ENCODE measurements at regions not wholly inside any gene's neighbourhood (a gene's known extent, or its start where the extent isn't known, plus 50 kb on each side); places are given as distances from the start of the nearest gene placed in this dataset.
A peak's percentile ranks its signal among the peaks of the same experiment; 100 is the strongest.

- Histone ChIP-seq H3K27ac (no peak overlapping the region), H3K4me3 (no peak overlapping the region), H3K27me3 (no peaks in the 10 kb centered on the region), H3K9me3 (peaks cover 0 to 4% (median 0%) of the 10 kb centered on the region in 3 donors), H3K36me3 (no peaks in the 10 kb centered on the region), H3K4me1 (peaks cover 0 to 22% (median 11%) of the 10 kb centered on the region in 4 donors)
- no peak for TF ChIP-seq CTCF (IDR thresholded peaks at IDR 0.05)
- intact Hi-C loops (cut with DNase I; ENCODE audit: low total_unique reads): no loop called here
- DNase-seq: no peak
Observed at GRCh38 chr2:38497670-38498037, 105.1 kb downstream of the HNRNPLL start.

- TF ChIP-seq CTCF (IDR thresholded peaks at IDR 0.05): no peak
- Histone ChIP-seq H3K4me1 (peaks cover 0 to 22% (median 11%) of the 10 kb centered on the region in 4 donors), H3K4me3 (no peak overlapping the region), H3K27ac (no peak overlapping the region), H3K36me3 (no peaks in the 10 kb centered on the region), H3K9me3 (peaks cover 0 to 3% (median 0%) of the 10 kb centered on the region in 3 donors), H3K27me3 (no peaks in the 10 kb centered on the region)
- intact Hi-C loops (cut with DNase I; ENCODE audit: low total_unique reads): no loop called here
- peak in 1 of 2 donors; percentile 64 for DNase-seq
Observed at GRCh38 chr2:38496927-38497669, 105.6 kb downstream of the HNRNPLL start.

GRCh38 chr2:38495880-38496279 is 106.8 kb downstream of the HNRNPLL start:
- Histone ChIP-seq H3K27ac (no peak overlapping the region), H3K4me1 (peaks cover 0 to 22% (median 11%) of the 10 kb centered on the region in 4 donors), H3K9me3 (no peaks in the 10 kb centered on the region), H3K4me3 (no peak overlapping the region), H3K36me3 (no peaks in the 10 kb centered on the region), H3K27me3 (no peaks in the 10 kb centered on the region)
- no peak for DNase-seq
- TF ChIP-seq CTCF (IDR thresholded peaks at IDR 0.05): no peak
- intact Hi-C loops (cut with DNase I; ENCODE audit: low total_unique reads): no loop called here

- intact Hi-C loops (cut with DNase I; ENCODE audit: low total_unique reads): no loop called here
- no peak overlapping the region for H3K27ac ChIP-seq
- peaks cover 0 to 14% (median 6%) of the 10 kb centered on the region in 4 donors for H3K4me1 ChIP-seq
- no peak overlapping the region for H3K4me3 ChIP-seq
- no peaks in the 10 kb centered on the region for H3K36me3 ChIP-seq
- H3K9me3 ChIP-seq: no peaks in the 10 kb centered on the region
- no peak for TF ChIP-seq CTCF (IDR thresholded peaks at IDR 0.05)
- no peak for DNase-seq
- no peaks in the 10 kb centered on the region for H3K27me3 ChIP-seq
Observed at GRCh38 chr2:38494394-38494793, 108.3 kb downstream of the HNRNPLL start.

- intact Hi-C loops (cut with DNase I; ENCODE audit: low total_unique reads): no loop called here
- H3K36me3 ChIP-seq: no peaks in the 10 kb centered on the region
- H3K27ac ChIP-seq: no peak overlapping the region
- TF ChIP-seq CTCF (IDR thresholded peaks at IDR 0.05): no peak
- H3K4me3 ChIP-seq: no peak overlapping the region
- H3K9me3 ChIP-seq: no peaks in the 10 kb centered on the region
- DNase-seq: no peak
- no peaks in the 10 kb centered on the region for H3K27me3 ChIP-seq
- H3K4me1 ChIP-seq: peaks cover 0 to 10% (median 2%) of the 10 kb centered on the region in 4 donors
Observed at GRCh38 chr2:38492042-38492615, 110.6 kb downstream of the HNRNPLL start.

All from tibial artery (tissue), 4 donors.